SIG-M5 treated with dmso at 0.1 percent for 504 hours (cell line): ENCODE measurements at regions not wholly inside any gene's neighbourhood (a gene's known extent, or its start where the extent isn't known, plus 50 kb on each side); places are given as distances from the start of the nearest gene placed in this dataset.
"Not testable (repeated sequence)": the region's sequence is repeated elsewhere in the genome, so short reads cannot be mapped to it uniquely, and the experiment has no call there.

Experiments used
- DNase-seq: peaks from one replicate; lab custom pipeline; 2025; ENCODE audit not compliant: unreplicated experiment; lab: John Stamatoyannopoulos, UW

DNA sequence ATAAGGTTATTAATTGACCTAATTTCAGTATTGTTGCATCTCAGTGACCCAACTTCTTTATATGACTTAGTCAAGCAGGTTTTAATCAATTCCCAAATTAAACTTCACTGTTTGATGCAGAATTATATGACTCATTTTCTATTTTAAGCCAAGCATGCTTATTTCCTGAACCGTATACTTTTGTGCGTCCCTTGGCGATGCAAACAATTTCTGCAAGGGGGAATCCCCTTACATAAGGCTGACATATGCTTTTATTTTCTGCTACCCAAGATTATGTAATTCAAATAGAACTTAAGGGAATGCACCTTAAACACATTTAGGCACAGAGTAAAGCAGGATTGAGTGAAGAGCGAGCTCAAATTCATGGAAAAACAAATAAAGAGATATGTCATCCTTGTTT is 303.9 kb downstream of the PDCD6IP start:
- DNase-seq = no peak

- DNase-seq = no peak
These were observed 307.9 kb downstream of the PDCD6IP start for GRCh38 chr3:34106379-34106778.

- peak; percentile 46 for DNase-seq
These were observed 308.4 kb downstream of the PDCD6IP start for GRCh38 chr3:34106879-34107278.

- peak; percentile 9 for DNase-seq
These were observed 309.2 kb downstream of the PDCD6IP start for GRCh38 chr3:34107669-34108068.

- DNase-seq = no peak
These were observed 310.6 kb downstream of the PDCD6IP start for GRCh38 chr3:34109021-34109420.

- DNase-seq = peak; percentile 55
These were observed 311.4 kb downstream of the PDCD6IP start for GRCh38 chr3:34109846-34110245.

- no peak for DNase-seq
These were observed 312.9 kb downstream of the PDCD6IP start for GRCh38 chr3:34111361-34111760.

DNA sequence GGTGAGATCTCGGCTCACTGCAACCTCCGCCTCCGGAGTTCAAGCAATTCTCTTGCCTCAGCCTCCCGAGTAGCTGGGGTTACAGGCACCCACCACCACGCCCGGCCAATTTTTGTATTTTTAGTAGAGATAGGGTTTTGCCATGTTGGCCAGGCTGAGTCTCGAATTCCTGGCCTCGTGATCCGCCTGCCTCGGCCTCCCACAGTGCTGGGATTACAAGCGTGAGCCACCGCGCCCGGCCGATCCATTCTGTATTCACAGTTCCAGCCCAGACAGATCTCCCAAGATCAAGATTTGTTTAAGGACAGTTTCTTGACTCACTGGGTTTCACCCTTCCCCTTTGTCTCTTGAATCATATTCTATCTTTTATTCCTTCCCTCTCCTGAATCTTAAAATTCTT is 313.8 kb downstream of the PDCD6IP start:
- DNase-seq = not testable (repeated sequence)

DNA sequence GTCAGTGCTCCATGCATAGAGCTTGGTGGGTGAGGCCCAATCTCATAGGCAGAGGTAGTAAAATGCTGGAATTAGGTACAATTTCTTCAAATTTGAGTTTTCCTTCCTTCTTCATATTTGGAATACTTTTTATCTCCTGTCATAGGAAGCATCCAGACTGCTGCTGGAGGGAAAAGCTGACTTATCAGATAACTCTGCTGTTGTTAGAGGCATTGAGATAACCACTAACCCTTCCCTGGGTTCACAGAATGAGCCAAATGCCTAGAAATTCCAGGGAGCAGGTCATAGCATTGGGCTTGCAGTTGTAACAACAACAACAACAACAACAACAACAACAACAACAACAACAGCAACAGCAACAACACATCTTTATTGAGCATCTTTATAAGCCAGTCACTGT is 332.7 kb downstream of the PDCD6IP start:
- DNase-seq = no peak

DNA sequence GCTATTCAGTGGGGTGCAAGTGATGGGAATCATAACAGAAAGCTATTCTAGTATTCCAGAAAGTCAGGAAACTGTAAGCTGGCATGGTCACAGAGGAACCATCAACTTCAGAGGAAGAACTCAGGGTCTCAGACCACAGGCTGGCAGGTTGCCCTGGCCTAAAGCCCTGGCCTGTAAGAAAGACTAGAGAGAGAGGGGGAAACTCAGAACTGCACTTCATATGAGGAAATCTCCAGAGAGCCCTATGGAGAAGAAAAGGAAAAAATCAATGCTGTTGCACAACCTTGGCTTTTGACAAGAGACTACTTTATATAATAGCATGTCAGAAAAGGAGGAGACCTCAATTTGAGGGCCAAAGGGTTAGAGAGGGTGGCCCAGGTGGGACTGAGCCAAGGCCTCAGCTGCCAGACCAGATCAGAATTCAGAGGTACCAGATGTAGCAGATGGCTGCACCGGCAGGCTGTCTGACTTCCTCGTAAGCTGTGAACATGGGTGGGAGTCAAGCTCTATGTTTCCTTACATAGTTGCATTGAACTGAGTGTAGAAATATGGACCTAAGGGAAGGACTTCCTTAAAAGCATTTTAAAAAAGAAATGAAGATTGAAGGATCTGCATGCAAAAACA is 333.8 kb downstream of the PDCD6IP start:
- DNase-seq = no peak

DNA sequence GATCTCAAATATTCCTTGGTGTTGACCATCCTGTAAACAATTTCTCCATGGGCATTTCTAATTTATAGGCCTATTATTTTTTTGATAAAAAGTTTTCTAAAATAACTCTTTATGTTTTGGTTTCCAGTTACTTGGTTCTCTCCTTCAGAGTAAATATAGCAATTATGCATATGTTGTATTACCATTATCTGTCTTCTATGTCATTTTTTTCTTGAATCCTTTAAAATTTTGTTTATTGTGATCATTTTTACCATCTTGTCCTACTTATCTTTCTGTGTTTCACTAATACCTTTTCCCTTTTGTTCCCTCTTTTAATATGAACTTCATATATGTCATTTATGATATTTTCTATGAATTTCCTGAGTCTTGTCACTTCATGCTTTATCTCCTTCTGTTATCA is 341.1 kb downstream of the PDCD6IP start:
- DNase-seq = no peak

- no peak for DNase-seq
These were observed 342.2 kb downstream of the PDCD6IP start for GRCh38 chr3:34140616-34141015.

GRCh38 chr3:34141841-34142337 is 343.5 kb downstream of the PDCD6IP start:
- no peak for DNase-seq

DNA sequence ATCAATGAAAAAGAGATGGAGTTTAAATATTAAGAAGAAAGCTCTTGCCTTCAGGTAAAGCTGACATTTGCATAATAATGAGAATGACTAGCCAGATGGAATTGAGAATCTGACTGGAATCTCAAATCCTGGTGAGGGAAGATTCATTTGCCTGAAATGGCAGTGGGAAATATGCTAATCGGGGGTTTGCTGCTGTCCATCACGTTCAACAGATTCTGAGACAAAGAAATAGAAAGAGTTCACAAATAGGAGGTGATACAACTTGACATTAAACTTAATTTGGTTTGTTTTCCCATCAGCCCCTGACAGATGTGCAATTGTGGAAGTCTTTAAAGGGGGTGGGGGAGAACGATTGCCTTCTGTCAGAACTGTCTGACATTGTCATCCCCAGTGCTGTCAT is 347.4 kb downstream of the PDCD6IP start:
- DNase-seq = no peak

DNA sequence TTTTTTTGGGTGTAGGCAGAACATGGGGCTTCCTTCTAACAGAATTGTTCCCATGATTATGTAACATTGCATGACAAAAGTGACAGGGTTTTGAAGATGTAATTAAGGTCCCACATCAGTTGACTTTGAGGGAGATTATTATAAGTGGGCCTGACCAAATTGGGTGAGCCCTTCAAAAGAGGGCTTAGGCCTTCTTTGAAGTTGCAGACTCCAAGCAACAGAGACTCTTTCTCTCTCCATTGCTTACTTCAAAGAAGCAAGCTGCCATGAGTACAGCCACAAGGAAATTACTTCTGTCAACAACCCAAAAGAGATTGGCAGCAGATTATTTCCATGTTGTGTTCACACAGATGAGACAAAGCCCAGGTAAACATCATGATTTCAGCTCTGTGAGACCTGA is 348.2 kb downstream of the PDCD6IP start:
- no peak for DNase-seq

- DNase-seq = no peak
These were observed 352.6 kb downstream of the PDCD6IP start for GRCh38 chr3:34150992-34151391.

DNA sequence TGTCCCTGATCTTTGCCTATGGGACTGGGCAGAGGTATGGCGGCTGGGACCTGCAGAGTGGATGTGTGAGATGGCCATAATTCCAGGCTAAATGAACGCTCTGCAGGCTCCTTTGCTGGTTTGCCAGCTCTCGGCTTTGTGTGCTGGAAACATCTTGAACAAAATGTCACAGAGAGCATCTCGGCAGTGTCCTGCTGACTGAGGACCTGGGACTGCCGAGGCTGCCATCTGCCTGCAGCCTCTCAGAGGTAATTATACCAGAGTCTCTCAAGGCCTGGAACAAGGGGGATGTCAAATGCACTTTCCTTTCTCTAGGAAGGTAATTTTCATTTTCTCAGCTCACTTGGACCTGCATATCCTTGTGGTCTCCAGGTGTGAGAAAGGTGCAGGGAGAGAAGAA is 354.2 kb downstream of the PDCD6IP start:
- DNase-seq = no peak

DNA sequence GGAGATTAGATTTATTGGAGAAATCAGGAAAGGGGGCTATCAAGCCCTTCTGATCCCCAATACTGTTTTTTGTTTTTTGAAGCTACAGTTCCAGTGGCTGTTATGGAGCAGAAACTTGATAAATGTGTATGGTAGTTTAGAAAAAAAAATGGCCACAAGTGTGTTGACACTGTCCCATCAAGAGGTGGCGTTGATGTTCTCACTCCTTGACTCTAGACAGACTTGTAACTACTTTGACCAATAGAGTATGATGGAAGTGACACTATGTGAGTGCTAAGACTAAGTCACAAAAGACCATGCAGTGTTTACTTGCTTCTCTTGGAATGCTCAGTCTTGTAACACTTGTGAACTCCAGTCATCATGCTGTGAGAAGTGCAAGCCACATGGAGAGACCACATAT is 356.7 kb downstream of the PDCD6IP start:
- no peak for DNase-seq

GRCh38 chr3:34155666-34156065 is 357.2 kb downstream of the PDCD6IP start:
- no peak for DNase-seq

DNA sequence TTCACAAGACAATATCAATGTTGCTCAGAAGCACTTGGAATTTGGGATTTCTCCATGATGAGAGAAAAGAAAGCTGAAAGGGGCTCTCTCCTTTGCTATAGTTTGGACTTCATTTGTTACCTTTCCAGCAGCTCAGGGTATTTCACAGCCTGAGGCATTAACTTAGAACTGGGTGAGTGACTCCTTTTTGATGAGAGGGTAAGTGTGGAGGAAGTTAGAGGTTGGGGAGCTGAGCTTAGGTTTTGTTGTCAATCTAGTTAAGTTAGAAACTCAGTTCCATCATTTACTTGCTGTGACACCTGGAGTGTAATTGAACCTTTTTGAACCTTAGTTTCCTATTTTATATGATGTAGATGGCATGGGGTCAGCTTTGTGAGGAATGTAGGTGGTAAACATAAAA is 359.1 kb downstream of the PDCD6IP start:
- no peak for DNase-seq

GRCh38 chr3:34159613-34160420 is 361.4 kb downstream of the PDCD6IP start:
- no peak for DNase-seq

DNA sequence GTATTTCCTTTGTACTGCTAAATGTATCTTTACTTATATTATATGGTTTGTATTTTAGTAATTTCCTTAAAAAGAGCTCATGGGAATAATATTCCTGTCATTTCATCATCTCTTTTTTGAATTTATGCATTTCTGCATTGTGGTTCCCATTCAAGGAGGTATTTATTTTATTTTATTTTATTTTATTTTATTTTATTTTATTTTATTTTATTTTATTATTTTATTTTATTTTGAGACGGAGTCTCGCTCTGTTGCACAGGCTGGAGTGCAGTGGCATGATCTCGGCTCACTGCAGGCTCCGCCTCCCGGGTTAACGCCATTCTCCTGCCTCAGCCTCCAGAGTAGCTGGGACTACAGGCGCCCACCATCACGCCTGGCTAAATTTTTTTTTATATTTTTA is 371.2 kb downstream of the PDCD6IP start:
- not testable (repeated sequence) for DNase-seq

DNA sequence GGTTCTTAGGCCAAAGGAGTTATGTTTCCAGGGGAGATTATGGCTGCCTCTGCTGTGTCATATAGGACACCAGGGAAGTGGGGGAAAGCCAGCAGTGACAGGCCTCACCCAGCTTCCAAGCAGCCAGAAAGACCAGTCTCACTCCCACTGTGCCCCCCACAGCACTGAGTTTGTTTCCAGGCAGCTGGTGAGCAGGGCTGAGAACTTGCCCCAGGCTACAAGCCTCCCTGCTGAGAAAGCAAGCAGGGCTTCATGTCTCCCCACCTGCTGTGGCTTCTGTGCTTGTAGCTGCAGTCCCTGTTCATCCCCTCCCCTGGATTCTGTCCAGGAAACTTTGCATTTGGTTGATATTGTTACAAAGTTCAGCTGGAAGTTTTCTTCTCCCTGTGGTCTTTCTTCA is 376.3 kb downstream of the PDCD6IP start:
- DNase-seq = no peak
